ENCODE measurements at regions not wholly inside any gene's neighbourhood (a gene's known extent, or its start where the extent isn't known, plus 50 kb on each side); places are given as distances from the start of the nearest gene placed in this dataset.
A peak's percentile ranks its signal among the peaks of the same experiment; 100 is the strongest.

DNA sequence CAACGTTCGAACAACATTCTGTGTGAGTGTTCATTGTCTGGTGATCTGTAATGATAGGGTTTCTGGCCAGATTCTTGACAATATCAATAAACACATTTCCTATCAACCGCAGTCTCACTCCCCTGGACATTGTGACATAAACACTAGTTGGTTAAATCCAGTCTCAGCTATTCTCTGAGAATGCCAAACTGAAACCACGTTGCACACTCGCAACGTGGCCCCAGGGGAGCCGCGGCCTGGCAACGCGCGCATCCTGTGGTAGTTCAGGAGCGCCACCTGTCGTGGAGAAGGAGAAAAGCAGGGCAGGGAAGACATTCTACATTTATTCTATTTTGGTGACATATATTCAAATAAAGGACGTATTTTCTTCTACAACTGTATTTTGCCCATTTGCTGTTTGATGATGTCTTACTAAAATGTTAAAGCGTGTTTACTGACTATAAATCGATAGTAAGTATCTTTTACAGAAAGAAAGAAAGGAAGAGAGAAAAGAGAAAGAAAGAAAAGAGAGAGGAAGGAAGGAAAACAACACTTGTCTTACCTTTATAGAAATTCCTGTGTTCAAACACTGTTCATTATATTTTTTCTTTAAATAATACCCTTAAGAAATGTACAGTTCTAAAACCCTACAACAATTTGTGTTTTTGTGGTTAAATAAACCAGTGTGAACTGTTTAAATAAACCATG lies 738.3 kb upstream of the FRG1 start:
- TF ChIP-seq EZH2 (optimal IDR thresholded peaks at IDR 0.05; ENCODE audit: low read depth, low read length) = no peak
- TF ChIP-seq, protein P1, sequence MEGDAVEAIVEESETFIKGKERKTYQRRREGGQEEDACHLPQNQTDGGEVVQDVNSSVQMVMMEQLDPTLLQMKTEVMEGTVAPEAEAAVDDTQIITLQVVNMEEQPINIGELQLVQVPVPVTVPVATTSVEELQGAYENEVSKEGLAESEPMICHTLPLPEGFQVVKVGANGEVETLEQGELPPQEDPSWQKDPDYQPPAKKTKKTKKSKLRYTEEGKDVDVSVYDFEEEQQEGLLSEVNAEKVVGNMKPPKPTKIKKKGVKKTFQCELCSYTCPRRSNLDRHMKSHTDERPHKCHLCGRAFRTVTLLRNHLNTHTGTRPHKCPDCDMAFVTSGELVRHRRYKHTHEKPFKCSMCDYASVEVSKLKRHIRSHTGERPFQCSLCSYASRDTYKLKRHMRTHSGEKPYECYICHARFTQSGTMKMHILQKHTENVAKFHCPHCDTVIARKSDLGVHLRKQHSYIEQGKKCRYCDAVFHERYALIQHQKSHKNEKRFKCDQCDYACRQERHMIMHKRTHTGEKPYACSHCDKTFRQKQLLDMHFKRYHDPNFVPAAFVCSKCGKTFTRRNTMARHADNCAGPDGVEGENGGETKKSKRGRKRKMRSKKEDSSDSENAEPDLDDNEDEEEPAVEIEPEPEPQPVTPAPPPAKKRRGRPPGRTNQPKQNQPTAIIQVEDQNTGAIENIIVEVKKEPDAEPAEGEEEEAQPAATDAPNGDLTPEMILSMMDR (IDR thresholded peaks at IDR 0.05; ENCODE audit: low read length) = peak; percentile 97
- TF ChIP-seq EZH2phosphoT487 (IDR thresholded peaks at IDR 0.05; ENCODE audit: low read length) = no peak
